ENCODE measurements at regions not wholly inside any gene's neighbourhood (a gene's known extent, or its start where the extent isn't known, plus 50 kb on each side); places are given as distances from the start of the nearest gene placed in this dataset.

GRCh38 chr14:101055776-101056374 lies 152.4 kb upstream of the RTL1 start:
- TF ChIP-seq CTCF (IDR thresholded peaks at IDR 0.05) (no peak), POLR2AphosphoS5 (IDR thresholded peaks at IDR 0.05; ENCODE audit: insufficient read depth in 1 of 2, low read depth in 1 of 2) (no peak), POLR2A (IDR thresholded peaks at IDR 0.05) (no peak)
- no peak overlapping the region for H3K27ac ChIP-seq
- H3K36me3 ChIP-seq = no peaks in the 10 kb centered on the region
- no peaks in the 10 kb centered on the region for H3K9me3 ChIP-seq
- intact Hi-C loops (cut with DNase I) = no loop called here
- no peaks in the 10 kb centered on the region for H3K27me3 ChIP-seq
- no peaks in the 10 kb centered on the region for H3K4me1 ChIP-seq
- H3K4me3 ChIP-seq = no peak overlapping the region
- DNase-seq (ENCODE audit: extremely low spot score in 2 of 2) = no peak

- no peak for DNase-seq (ENCODE audit: extremely low spot score in 2 of 2)
- TF ChIP-seq POLR2A (IDR thresholded peaks at IDR 0.05) (no peak), CTCF (IDR thresholded peaks at IDR 0.05) (no peak), POLR2AphosphoS5 (IDR thresholded peaks at IDR 0.05; ENCODE audit: insufficient read depth in 1 of 2, low read depth in 1 of 2) (no peak)
- no peaks in the 10 kb centered on the region for H3K9me3 ChIP-seq
- H3K4me1 ChIP-seq = no peaks in the 10 kb centered on the region
- intact Hi-C loops (cut with DNase I) = no loop called here
- H3K4me3 ChIP-seq = no peak overlapping the region
- H3K27ac ChIP-seq = no peak overlapping the region
- H3K27me3 ChIP-seq = no peaks in the 10 kb centered on the region
- no peaks in the 10 kb centered on the region for H3K36me3 ChIP-seq
These were observed 152.9 kb upstream of the RTL1 start for GRCh38 chr14:101056446-101056845.

- H3K9me3 ChIP-seq = no peaks in the 10 kb centered on the region
- TF ChIP-seq POLR2AphosphoS5 (IDR thresholded peaks at IDR 0.05; ENCODE audit: insufficient read depth in 1 of 2, low read depth in 1 of 2) (no peak), CTCF (IDR thresholded peaks at IDR 0.05) (no peak), POLR2A (IDR thresholded peaks at IDR 0.05) (no peak)
- H3K36me3 ChIP-seq = no peaks in the 10 kb centered on the region
- intact Hi-C loops (cut with DNase I) = no loop called here
- no peaks in the 10 kb centered on the region for H3K27me3 ChIP-seq
- no peaks in the 10 kb centered on the region for H3K4me1 ChIP-seq
- DNase-seq (ENCODE audit: extremely low spot score in 2 of 2) = no peak
- H3K4me3 ChIP-seq = no peak overlapping the region
- no peak overlapping the region for H3K27ac ChIP-seq
These were observed 153.9 kb upstream of the RTL1 start for GRCh38 chr14:101057394-101057793.

- no peak overlapping the region for H3K4me3 ChIP-seq
- H3K4me1 ChIP-seq = no peaks in the 10 kb centered on the region
- H3K27ac ChIP-seq = no peak overlapping the region
- no peaks in the 10 kb centered on the region for H3K36me3 ChIP-seq
- TF ChIP-seq CTCF (IDR thresholded peaks at IDR 0.05) = no peak
- TF ChIP-seq POLR2AphosphoS5 (IDR thresholded peaks at IDR 0.05; ENCODE audit: insufficient read depth in 1 of 2, low read depth in 1 of 2) = no peak
- no peak for TF ChIP-seq POLR2A (IDR thresholded peaks at IDR 0.05)
- no peaks in the 10 kb centered on the region for H3K9me3 ChIP-seq
- intact Hi-C loops (cut with DNase I) = no loop called here
- H3K27me3 ChIP-seq = no peaks in the 10 kb centered on the region
- DNase-seq (ENCODE audit: extremely low spot score in 2 of 2) = no peak
These were observed 155.0 kb upstream of the RTL1 start for GRCh38 chr14:101058571-101058970.

- no peaks in the 10 kb centered on the region for H3K4me1 ChIP-seq
- no peak overlapping the region for H3K4me3 ChIP-seq
- no peaks in the 10 kb centered on the region for H3K36me3 ChIP-seq
- no peaks in the 10 kb centered on the region for H3K9me3 ChIP-seq
- no peak for DNase-seq (ENCODE audit: extremely low spot score in 2 of 2)
- no peaks in the 10 kb centered on the region for H3K27me3 ChIP-seq
- intact Hi-C loops (cut with DNase I) = no loop called here
- TF ChIP-seq POLR2AphosphoS5 (IDR thresholded peaks at IDR 0.05; ENCODE audit: insufficient read depth in 1 of 2, low read depth in 1 of 2) (no peak), POLR2A (IDR thresholded peaks at IDR 0.05) (no peak), CTCF (IDR thresholded peaks at IDR 0.05) (no peak)
- no peak overlapping the region for H3K27ac ChIP-seq
These were observed 156.7 kb upstream of the RTL1 start for GRCh38 chr14:101060171-101060601.

Measured in vagina (tissue), 2 donors.